ENCODE measurements at regions not wholly inside any gene's neighbourhood (a gene's known extent, or its start where the extent isn't known, plus 50 kb on each side); places are given as distances from the start of the nearest gene placed in this dataset.
A peak's percentile ranks its signal among the peaks of the same experiment; 100 is the strongest.

- no peak for DNase-seq (ENCODE audit: low read depth)
- H3K27ac Mint-ChIP-seq (ENCODE audit: unreplicated experiment): no peak overlapping the region
- FAIRE-seq: no peak
Measured at GRCh38 chr1:30520476-30520875, 202.9 kb downstream of the MATN1 start.

GRCh38 chr1:30519201-30519763 lies 204.1 kb downstream of the MATN1 start:
- H3K27ac ChIP-seq (ENCODE audit: low read depth, low read length): no peak overlapping the region
- peaks cover 14% of the 10 kb centered on the region for H3K4me1 Mint-ChIP-seq (ENCODE audit: low read depth, unreplicated experiment)
- no peak overlapping the region for H2AFZ ChIP-seq (ENCODE audit: low read depth, low read length)
- H3K4me3 ChIP-seq (ENCODE audit: insufficient read depth, low read depth, low read length): no peak overlapping the region
- no peak for DNase-seq (ENCODE audit: low read depth)
- no peak overlapping the region for H3K4me2 ChIP-seq (ENCODE audit: low read length)
- H3K27me3 ChIP-seq (ENCODE audit: insufficient read depth, low read length): no peaks in the 10 kb centered on the region
- no peak overlapping the region for H3K4me3 Mint-ChIP-seq (ENCODE audit: unreplicated experiment)
- H3K79me2 ChIP-seq (ENCODE audit: insufficient read depth, low read length): no peaks in the 10 kb centered on the region
- H4K20me1 ChIP-seq (ENCODE audit: insufficient read depth, low read length): no peaks in the 10 kb centered on the region
- H3K9me3 ChIP-seq (ENCODE audit: insufficient read depth, low read depth, low read length): no peaks in the 10 kb centered on the region
- TF ChIP-seq EZH2 (IDR thresholded peaks at IDR 0.05; ENCODE audit: insufficient read depth, low read length): no peak
- TF ChIP-seq CTCF (IDR thresholded peaks at IDR 0.05; ENCODE audit: insufficient read depth, low read depth, low read length): no peak
- H3K27ac Mint-ChIP-seq (ENCODE audit: unreplicated experiment): no peak overlapping the region
- H3K36me3 Mint-ChIP-seq (ENCODE audit: low read depth, unreplicated experiment): no peaks in the 10 kb centered on the region
- H3K27me3 Mint-ChIP-seq (ENCODE audit: low read depth, unreplicated experiment): peaks cover 20% of the 10 kb centered on the region
- peaks cover 20% of the 10 kb centered on the region for H3K4me1 ChIP-seq (ENCODE audit: insufficient read depth, low read length)
- no peaks in the 10 kb centered on the region for H3K36me3 ChIP-seq (ENCODE audit: insufficient read depth, low read length)
- H3K9me3 Mint-ChIP-seq (ENCODE audit: unreplicated experiment): peaks cover 4% of the 10 kb centered on the region
- FAIRE-seq: no peak
- H3K9ac ChIP-seq (ENCODE audit: low read length): no peak overlapping the region

More at GRCh38 chr1:30520476-30520875, 202.9 kb downstream of the MATN1 start:
- Histone ChIP-seq H3K9ac (ENCODE audit: low read length) (no peak overlapping the region), H3K9me3 (ENCODE audit: insufficient read depth, low read depth, low read length) (no peaks in the 10 kb centered on the region), H3K36me3 (ENCODE audit: insufficient read depth, low read length) (no peaks in the 10 kb centered on the region), H3K27me3 (ENCODE audit: insufficient read depth, low read length) (no peaks in the 10 kb centered on the region), H3K79me2 (ENCODE audit: insufficient read depth, low read length) (no peaks in the 10 kb centered on the region), H3K4me1 (ENCODE audit: insufficient read depth, low read length) (peaks cover 23% of the 10 kb centered on the region), H2AFZ (ENCODE audit: low read depth, low read length) (no peak overlapping the region), H3K27ac (ENCODE audit: low read depth, low read length) (no peak overlapping the region), H3K4me3 (ENCODE audit: insufficient read depth, low read depth, low read length) (no peak overlapping the region), H3K4me2 (ENCODE audit: low read length) (no peak overlapping the region), H4K20me1 (ENCODE audit: insufficient read depth, low read length) (no peaks in the 10 kb centered on the region)
- Mint-ChIP-seq H3K9me3 (ENCODE audit: unreplicated experiment) (peaks cover 4% of the 10 kb centered on the region), H3K4me3 (ENCODE audit: unreplicated experiment) (no peak overlapping the region), H3K4me1 (ENCODE audit: low read depth, unreplicated experiment) (peaks cover 17% of the 10 kb centered on the region), H3K27me3 (ENCODE audit: low read depth, unreplicated experiment) (peaks cover 19% of the 10 kb centered on the region), H3K36me3 (ENCODE audit: low read depth, unreplicated experiment) (no peaks in the 10 kb centered on the region)
- TF ChIP-seq EZH2 (IDR thresholded peaks at IDR 0.05; ENCODE audit: insufficient read depth, low read length) (no peak), CTCF (IDR thresholded peaks at IDR 0.05; ENCODE audit: insufficient read depth, low read depth, low read length) (no peak)

- Histone ChIP-seq H3K4me3 (ENCODE audit: insufficient read depth, low read depth, low read length) (no peak overlapping the region), H3K4me2 (ENCODE audit: low read length) (no peak overlapping the region), H3K27ac (ENCODE audit: low read depth, low read length) (peak overlapping the region; percentile 52), H3K79me2 (ENCODE audit: insufficient read depth, low read length) (no peaks in the 10 kb centered on the region), H3K9ac (ENCODE audit: low read length) (peak overlapping the region; percentile 32), H3K9me3 (ENCODE audit: insufficient read depth, low read depth, low read length) (no peaks in the 10 kb centered on the region), H2AFZ (ENCODE audit: low read depth, low read length) (no peak overlapping the region), H4K20me1 (ENCODE audit: insufficient read depth, low read length) (no peaks in the 10 kb centered on the region), H3K36me3 (ENCODE audit: insufficient read depth, low read length) (no peaks in the 10 kb centered on the region), H3K4me1 (ENCODE audit: insufficient read depth, low read length) (peaks cover 16% of the 10 kb centered on the region), H3K27me3 (ENCODE audit: insufficient read depth, low read length) (no peaks in the 10 kb centered on the region)
- TF ChIP-seq CTCF (IDR thresholded peaks at IDR 0.05; ENCODE audit: insufficient read depth, low read depth, low read length): no peak
- DNase-seq (ENCODE audit: low read depth) (peak; percentile 52), FAIRE-seq (no peak)
- Mint-ChIP-seq H3K4me1 (ENCODE audit: low read depth, unreplicated experiment) (peaks cover 14% of the 10 kb centered on the region), H3K36me3 (ENCODE audit: low read depth, unreplicated experiment) (no peaks in the 10 kb centered on the region), H3K9me3 (ENCODE audit: unreplicated experiment) (peaks cover 4% of the 10 kb centered on the region), H3K27me3 (ENCODE audit: low read depth, unreplicated experiment) (peaks cover 23% of the 10 kb centered on the region), H3K4me3 (ENCODE audit: unreplicated experiment) (no peak overlapping the region), H3K27ac (ENCODE audit: unreplicated experiment) (no peak overlapping the region)
Measured at GRCh38 chr1:30518696-30519095, 204.7 kb downstream of the MATN1 start.
